ENCODE measurements at regions not wholly inside any gene's neighbourhood (a gene's known extent, or its start where the extent isn't known, plus 50 kb on each side); places are given as distances from the start of the nearest gene placed in this dataset.

- no peaks in the 10 kb centered on the region for H3K36me3 Mint-ChIP-seq
- no peak overlapping the region for H3K27ac ChIP-seq (ENCODE audit: low read depth, low read length)
- no peak overlapping the region for H3K27ac Mint-ChIP-seq
- no peak overlapping the region for H3K4me3 ChIP-seq (ENCODE audit: low read length in 2 of 2)
- no peaks in the 10 kb centered on the region for H3K36me3 ChIP-seq (ENCODE audit: insufficient read depth, low read length)
- DNase-seq, result no peak
- H3K4me1 Mint-ChIP-seq, result peaks cover 0 to 8% (median 0%) of the 10 kb centered on the region in 4 donors
- CTCF ChIA-PET (ENCODE audit: partially characterized antibody), result no interaction called here
- intact Hi-C loops (cut with micrococcal nuclease), result no loop called here
- no peaks in the 10 kb centered on the region for H3K4me1 ChIP-seq (ENCODE audit: insufficient read depth, low read length)
- no peak overlapping the region for H3K4me3 Mint-ChIP-seq
- POLR2A ChIA-PET (ENCODE audit: partially characterized antibody), result no interaction called here
- no peaks in the 10 kb centered on the region for H3K27me3 Mint-ChIP-seq
- no peaks in the 10 kb centered on the region for H3K27me3 ChIP-seq (ENCODE audit: insufficient read depth, low read length)
- H3K9me3 ChIP-seq (ENCODE audit: control insufficient read depth in 1 of 2, low read length in 2 of 2), result no peaks in the 10 kb centered on the region
- H3K9me3 Mint-ChIP-seq, result peaks cover 0 to 4% (median 0%) of the 10 kb centered on the region in 8 donors
Measured at GRCh38 chr5:2251298-2251697, 368.6 kb upstream of the IRX4 start.

- no peaks in the 10 kb centered on the region for H3K4me1 ChIP-seq (ENCODE audit: insufficient read depth, low read length)
- no peak overlapping the region for H3K4me3 ChIP-seq (ENCODE audit: low read length in 2 of 2)
- DNase-seq, result no peak
- Mint-ChIP-seq H3K36me3 (no peaks in the 10 kb centered on the region), H3K9me3 (peaks cover 0 to 4% (median 0%) of the 10 kb centered on the region in 8 donors), H3K27me3 (peaks cover 0 to 2% of the 10 kb centered on the region in 2 donors), H3K4me3 (no peak overlapping the region), H3K4me1 (peaks cover 0 to 2% (median 0%) of the 10 kb centered on the region in 4 donors), H3K27ac (no peak overlapping the region)
- ChIA-PET CTCF (ENCODE audit: partially characterized antibody) (no interaction called here), POLR2A (ENCODE audit: partially characterized antibody) (no interaction called here)
- H3K36me3 ChIP-seq (ENCODE audit: insufficient read depth, low read length), result no peaks in the 10 kb centered on the region
- no peaks in the 10 kb centered on the region for H3K27me3 ChIP-seq (ENCODE audit: insufficient read depth, low read length)
- intact Hi-C loops (cut with micrococcal nuclease), result no loop called here
- no peaks in the 10 kb centered on the region for H3K9me3 ChIP-seq (ENCODE audit: control insufficient read depth in 1 of 2, low read length in 2 of 2)
- no peak overlapping the region for H3K27ac ChIP-seq (ENCODE audit: low read depth, low read length)
Measured at GRCh38 chr5:2250365-2250950, 367.7 kb upstream of the IRX4 start.

GRCh38 chr5:2249442-2249841, 366.7 kb upstream of the IRX4 start:
- H3K27ac Mint-ChIP-seq, result no peak overlapping the region
- no peak for DNase-seq
- POLR2A ChIA-PET (ENCODE audit: partially characterized antibody), result no interaction called here
- Histone ChIP-seq H3K9me3 (ENCODE audit: control insufficient read depth in 1 of 2, low read length in 2 of 2) (no peaks in the 10 kb centered on the region), H3K4me1 (ENCODE audit: insufficient read depth, low read length) (no peaks in the 10 kb centered on the region), H3K4me3 (ENCODE audit: low read length in 2 of 2) (no peak overlapping the region), H3K36me3 (ENCODE audit: insufficient read depth, low read length) (no peaks in the 10 kb centered on the region), H3K27ac (ENCODE audit: low read depth, low read length) (no peak overlapping the region), H3K27me3 (ENCODE audit: insufficient read depth, low read length) (no peaks in the 10 kb centered on the region)
- no peaks in the 10 kb centered on the region for H3K36me3 Mint-ChIP-seq
- H3K27me3 Mint-ChIP-seq, result peaks cover 0 to 6% of the 10 kb centered on the region in 2 donors
- CTCF ChIA-PET (ENCODE audit: partially characterized antibody), result no interaction called here
- intact Hi-C loops (cut with micrococcal nuclease), result no loop called here
- H3K4me1 Mint-ChIP-seq, result no peaks in the 10 kb centered on the region
- H3K4me3 Mint-ChIP-seq, result no peak overlapping the region
- H3K9me3 Mint-ChIP-seq, result peaks cover 0 to 4% (median 0%) of the 10 kb centered on the region in 8 donors

- peaks cover 0 to 4% (median 0%) of the 10 kb centered on the region in 8 donors for H3K9me3 Mint-ChIP-seq
- no peaks in the 10 kb centered on the region for H3K4me1 ChIP-seq (ENCODE audit: insufficient read depth, low read length)
- peaks cover 0 to 6% of the 10 kb centered on the region in 2 donors for H3K27me3 Mint-ChIP-seq
- ChIA-PET CTCF (ENCODE audit: partially characterized antibody) (no interaction called here), POLR2A (ENCODE audit: partially characterized antibody) (no interaction called here)
- H3K36me3 ChIP-seq (ENCODE audit: insufficient read depth, low read length), result no peaks in the 10 kb centered on the region
- no peaks in the 10 kb centered on the region for H3K9me3 ChIP-seq (ENCODE audit: control insufficient read depth in 1 of 2, low read length in 2 of 2)
- no peaks in the 10 kb centered on the region for H3K36me3 Mint-ChIP-seq
- H3K4me1 Mint-ChIP-seq, result no peaks in the 10 kb centered on the region
- H3K27ac Mint-ChIP-seq, result no peak overlapping the region
- no peak overlapping the region for H3K27ac ChIP-seq (ENCODE audit: low read depth, low read length)
- no peak for DNase-seq
- no peak overlapping the region for H3K4me3 ChIP-seq (ENCODE audit: low read length in 2 of 2)
- no peak overlapping the region for H3K4me3 Mint-ChIP-seq
- H3K27me3 ChIP-seq (ENCODE audit: insufficient read depth, low read length), result no peaks in the 10 kb centered on the region
- intact Hi-C loops (cut with micrococcal nuclease), result no loop called here
Measured at GRCh38 chr5:2249026-2249425, 366.3 kb upstream of the IRX4 start.

- no peak overlapping the region for H3K4me3 Mint-ChIP-seq
- no peaks in the 10 kb centered on the region for H3K4me1 Mint-ChIP-seq
- H3K4me1 ChIP-seq (ENCODE audit: insufficient read depth, low read length), result no peaks in the 10 kb centered on the region
- H3K27me3 ChIP-seq (ENCODE audit: insufficient read depth, low read length), result no peaks in the 10 kb centered on the region
- H3K36me3 ChIP-seq (ENCODE audit: insufficient read depth, low read length), result no peaks in the 10 kb centered on the region
- ChIA-PET POLR2A (ENCODE audit: partially characterized antibody) (no interaction called here), CTCF (ENCODE audit: partially characterized antibody) (no interaction called here)
- H3K27me3 Mint-ChIP-seq, result peaks cover 0 to 8% of the 10 kb centered on the region in 2 donors
- no peak overlapping the region for H3K27ac Mint-ChIP-seq
- intact Hi-C loops (cut with micrococcal nuclease), result no loop called here
- H3K36me3 Mint-ChIP-seq, result no peaks in the 10 kb centered on the region
- DNase-seq, result no peak
- no peak overlapping the region for H3K4me3 ChIP-seq (ENCODE audit: low read length in 2 of 2)
- H3K9me3 Mint-ChIP-seq, result peaks cover 0 to 5% (median 1%) of the 10 kb centered on the region in 8 donors
- no peak overlapping the region for H3K27ac ChIP-seq (ENCODE audit: low read depth, low read length)
- no peaks in the 10 kb centered on the region for H3K9me3 ChIP-seq (ENCODE audit: control insufficient read depth in 1 of 2, low read length in 2 of 2)
Measured at GRCh38 chr5:2242539-2242938, 359.8 kb upstream of the IRX4 start.

GRCh38 chr5:2241842-2242241, 359.1 kb upstream of the IRX4 start:
- Histone ChIP-seq H3K9me3 (ENCODE audit: control insufficient read depth in 1 of 2, low read length in 2 of 2) (no peaks in the 10 kb centered on the region), H3K27ac (ENCODE audit: low read depth, low read length) (no peak overlapping the region), H3K27me3 (ENCODE audit: insufficient read depth, low read length) (no peaks in the 10 kb centered on the region), H3K4me1 (ENCODE audit: insufficient read depth, low read length) (no peaks in the 10 kb centered on the region), H3K4me3 (ENCODE audit: low read length in 2 of 2) (no peak overlapping the region), H3K36me3 (ENCODE audit: insufficient read depth, low read length) (no peaks in the 10 kb centered on the region)
- peaks cover 0 to 7% (median 1%) of the 10 kb centered on the region in 8 donors for H3K9me3 Mint-ChIP-seq
- no peaks in the 10 kb centered on the region for H3K4me1 Mint-ChIP-seq
- intact Hi-C loops (cut with micrococcal nuclease), result no loop called here
- H3K27me3 Mint-ChIP-seq, result peaks cover 0 to 8% of the 10 kb centered on the region in 2 donors
- POLR2A ChIA-PET (ENCODE audit: partially characterized antibody), result no interaction called here
- no peak for DNase-seq
- no peak overlapping the region for H3K27ac Mint-ChIP-seq
- H3K4me3 Mint-ChIP-seq, result no peak overlapping the region
- CTCF ChIA-PET (ENCODE audit: partially characterized antibody), result no interaction called here
- no peaks in the 10 kb centered on the region for H3K36me3 Mint-ChIP-seq

GRCh38 chr5:2240118-2240904, 357.6 kb upstream of the IRX4 start:
- H3K36me3 Mint-ChIP-seq, result no peaks in the 10 kb centered on the region
- H3K27ac Mint-ChIP-seq, result no peak overlapping the region
- no peaks in the 10 kb centered on the region for H3K4me1 Mint-ChIP-seq
- intact Hi-C loops (cut with micrococcal nuclease), result no loop called here
- Histone ChIP-seq H3K36me3 (ENCODE audit: insufficient read depth, low read length) (no peaks in the 10 kb centered on the region), H3K9me3 (ENCODE audit: control insufficient read depth in 1 of 2, low read length in 2 of 2) (no peaks in the 10 kb centered on the region), H3K4me3 (ENCODE audit: low read length in 2 of 2) (no peak overlapping the region), H3K4me1 (ENCODE audit: insufficient read depth, low read length) (no peaks in the 10 kb centered on the region), H3K27me3 (ENCODE audit: insufficient read depth, low read length) (no peaks in the 10 kb centered on the region), H3K27ac (ENCODE audit: low read depth, low read length) (no peak overlapping the region)
- ChIA-PET POLR2A (ENCODE audit: partially characterized antibody) (no interaction called here), CTCF (ENCODE audit: partially characterized antibody) (no interaction called here)
- no peak overlapping the region for H3K4me3 Mint-ChIP-seq
- H3K9me3 Mint-ChIP-seq, result peaks cover 0 to 12% (median 8%) of the 10 kb centered on the region in 8 donors
- peaks cover 0 to 6% of the 10 kb centered on the region in 2 donors for H3K27me3 Mint-ChIP-seq
- no peak for DNase-seq

Measured in CD4-positive, alpha-beta memory T cell (primary cell).